OCI-LY1 (cell line): ENCODE measurements at regions not wholly inside any gene's neighbourhood (a gene's known extent, or its start where the extent isn't known, plus 50 kb on each side); places are given as distances from the start of the nearest gene placed in this dataset.

Source experiments
- H2AFZ ChIP-seq: fragments of 200-600 bp; sonication (generic), shearing (Covaris generic); 2 replicates; pipeline ENCODE4 v1.6.0; 2014; ENCODE audit warnings: antibody characterized with exemption, mild to moderate bottlenecking, low read length
- H3F3A ChIP-seq: fragments of 200-600 bp; sonication (generic), shearing (Covaris generic); 2 replicates; pipeline ENCODE4 v1.6.0; 2014; ENCODE audit warnings: mild to moderate bottlenecking, antibody characterized with exemption, low read length, moderate library complexity; ENCODE audit not compliant: insufficient read depth
- H3K27ac ChIP-seq: fragments of 200-600 bp; sonication (generic); 2 replicates; pipeline ENCODE4 v1.5.1; 2014; ENCODE audit warnings: low read length, mixed run types, mild to moderate bottlenecking, low read depth; ENCODE audit not compliant: poor library complexity, severe bottlenecking
- H3K27me3 ChIP-seq: fragments of 200-600 bp; sonication (generic); 2 replicates; pipeline ENCODE4 v1.6.0; 2014; ENCODE audit warnings: antibody characterized with exemption, mild to moderate bottlenecking, low read length, moderate library complexity; ENCODE audit not compliant: insufficient read depth
- H3K36me3 ChIP-seq: fragments of 200-600 bp; sonication (generic); 2 replicates; pipeline ENCODE4 v1.6.1; 2014; ENCODE audit warnings: mild to moderate bottlenecking, antibody characterized with exemption, low read length, moderate library complexity, mixed read lengths; ENCODE audit not compliant: insufficient read depth
- H3K4me1 ChIP-seq: fragments of 200-600 bp; sonication (generic); 2 replicates; pipeline ENCODE4 v1.5.1; 2014; ENCODE audit warnings: mild to moderate bottlenecking, low read length, moderate library complexity; ENCODE audit not compliant: insufficient read depth, severe bottlenecking
- H3K4me2 ChIP-seq: fragments of 200-600 bp; sonication (generic), shearing (Covaris generic); 2 replicates; pipeline ENCODE4 v1.6.1; 2014; ENCODE audit warnings: low read length
- H3K4me3 ChIP-seq: fragments of 200-600 bp; sonication (generic); 2 replicates; pipeline ENCODE4 v1.5.1; 2014; ENCODE audit warnings: low read length, low read depth, mild to moderate bottlenecking, mixed read lengths; ENCODE audit not compliant: poor library complexity, severe bottlenecking
- H3K79me2 ChIP-seq: fragments of 200-600 bp; shearing (Covaris generic); 2 replicates; pipeline ENCODE4 v1.6.1; 2016; ENCODE audit warnings: mixed run types, low read length, mixed read lengths; ENCODE audit not compliant: insufficient read depth
- H3K9ac ChIP-seq: fragments of 200-600 bp; sonication (generic), shearing (Covaris generic); 2 replicates; pipeline ENCODE4 v1.6.1; 2014; ENCODE audit warnings: mild to moderate bottlenecking, low read length, mixed read lengths
- H3K9me2 ChIP-seq: fragments of 200-600 bp; sonication (generic), shearing (Covaris generic); 2 replicates; pipeline ENCODE4 v1.6.1; 2014; ENCODE audit warnings: low read depth, mild to moderate bottlenecking, low read length, mixed read lengths
- H3K9me3 ChIP-seq: fragments of 200-600 bp; shearing (Covaris generic); 2 replicates; pipeline ENCODE4 v1.6.1; 2014; ENCODE audit warnings: low read length, mixed read lengths
- H4K20me1 ChIP-seq: fragments of 200-600 bp; sonication (generic), shearing (Covaris generic); 2 replicates; pipeline ENCODE4 v1.6.0; 2016; ENCODE audit warnings: mild to moderate bottlenecking, low read length; ENCODE audit not compliant: insufficient read depth
- EZH2 ChIP-seq: fragments of 200-600 bp; sonication (generic), shearing (Covaris generic); IDR thresholded peaks from 2 replicates; pipeline ENCODE4 v1.8.0; 2017; ENCODE audit warnings: borderline replicate concordance, mixed run types, mild to moderate bottlenecking, antibody characterized with exemption, low read length, moderate library complexity, mixed read lengths
- TF ChIP-seq, protein P1 (sequence below): fragments of 200-600 bp; sonication (generic), shearing (Covaris generic); IDR thresholded peaks from 2 replicates; pipeline ENCODE4 v1.5.1; 2017; ENCODE audit warnings: mild to moderate bottlenecking, antibody characterized with exemption, low read length, moderate library complexity, mixed read lengths

DNA sequence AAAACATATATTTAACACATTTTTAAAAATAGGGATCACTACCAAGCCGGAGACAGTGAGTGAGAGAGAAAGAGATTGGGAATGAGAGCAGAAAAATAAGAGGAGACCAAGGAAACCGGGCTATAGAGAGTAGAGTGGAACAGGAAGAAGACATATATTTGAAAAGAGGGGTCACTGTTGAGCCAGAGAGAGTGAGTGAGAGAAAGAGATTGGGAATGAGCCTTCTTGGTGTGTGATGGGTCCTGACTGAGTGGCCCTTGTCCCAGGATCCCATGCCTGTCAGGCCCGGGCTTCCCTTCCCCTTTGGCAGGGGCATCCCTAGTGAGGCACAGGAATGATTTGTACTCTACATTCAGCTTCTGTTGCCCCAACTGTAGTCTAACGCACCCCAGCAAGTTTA, 646.6 kb downstream of the NTRK3 start:
- no peak overlapping the region for H2AFZ ChIP-seq
- no peak overlapping the region for H3K4me3 ChIP-seq
- no peaks in the 10 kb centered on the region for H3K27me3 ChIP-seq
- H3K36me3 ChIP-seq: no peaks in the 10 kb centered on the region
- TF ChIP-seq EZH2: no peak
- TF ChIP-seq, protein P1, sequence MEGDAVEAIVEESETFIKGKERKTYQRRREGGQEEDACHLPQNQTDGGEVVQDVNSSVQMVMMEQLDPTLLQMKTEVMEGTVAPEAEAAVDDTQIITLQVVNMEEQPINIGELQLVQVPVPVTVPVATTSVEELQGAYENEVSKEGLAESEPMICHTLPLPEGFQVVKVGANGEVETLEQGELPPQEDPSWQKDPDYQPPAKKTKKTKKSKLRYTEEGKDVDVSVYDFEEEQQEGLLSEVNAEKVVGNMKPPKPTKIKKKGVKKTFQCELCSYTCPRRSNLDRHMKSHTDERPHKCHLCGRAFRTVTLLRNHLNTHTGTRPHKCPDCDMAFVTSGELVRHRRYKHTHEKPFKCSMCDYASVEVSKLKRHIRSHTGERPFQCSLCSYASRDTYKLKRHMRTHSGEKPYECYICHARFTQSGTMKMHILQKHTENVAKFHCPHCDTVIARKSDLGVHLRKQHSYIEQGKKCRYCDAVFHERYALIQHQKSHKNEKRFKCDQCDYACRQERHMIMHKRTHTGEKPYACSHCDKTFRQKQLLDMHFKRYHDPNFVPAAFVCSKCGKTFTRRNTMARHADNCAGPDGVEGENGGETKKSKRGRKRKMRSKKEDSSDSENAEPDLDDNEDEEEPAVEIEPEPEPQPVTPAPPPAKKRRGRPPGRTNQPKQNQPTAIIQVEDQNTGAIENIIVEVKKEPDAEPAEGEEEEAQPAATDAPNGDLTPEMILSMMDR: no peak
- no peaks in the 10 kb centered on the region for H3K9me2 ChIP-seq
- H3K27ac ChIP-seq: no peak overlapping the region
- H3K79me2 ChIP-seq: no peaks in the 10 kb centered on the region
- H3K9me3 ChIP-seq: no peaks in the 10 kb centered on the region
- no peak overlapping the region for H3K4me2 ChIP-seq
- no peaks in the 10 kb centered on the region for H4K20me1 ChIP-seq
- no peaks in the 10 kb centered on the region for H3F3A ChIP-seq
- no peak overlapping the region for H3K9ac ChIP-seq
- no peaks in the 10 kb centered on the region for H3K4me1 ChIP-seq

DNA sequence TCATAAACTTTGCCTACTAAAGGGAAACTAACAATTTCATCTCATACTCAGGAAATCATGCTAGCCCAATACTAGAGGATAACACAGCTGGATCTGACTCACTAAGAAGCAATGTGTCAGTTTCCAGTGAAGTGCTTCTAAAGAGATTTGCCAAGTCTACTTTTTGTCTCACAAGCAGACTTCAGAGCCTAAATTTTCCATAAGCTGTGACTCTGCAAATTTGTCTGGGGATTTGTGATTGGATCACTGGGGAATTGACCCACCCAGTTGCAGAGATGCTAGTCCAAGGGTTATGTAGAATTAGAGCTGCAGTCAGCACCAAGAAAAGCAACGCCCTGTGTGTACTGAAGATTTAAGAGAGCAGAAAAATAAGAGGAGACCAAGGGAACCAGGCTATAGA, 647.1 kb downstream of the NTRK3 start:
- no peaks in the 10 kb centered on the region for H3K27me3 ChIP-seq
- H3K9me2 ChIP-seq: no peaks in the 10 kb centered on the region
- TF ChIP-seq, protein P1: no peak
- no peak for TF ChIP-seq EZH2
- no peaks in the 10 kb centered on the region for H3K79me2 ChIP-seq
- H2AFZ ChIP-seq: no peak overlapping the region
- no peaks in the 10 kb centered on the region for H3K4me1 ChIP-seq
- no peak overlapping the region for H3K4me3 ChIP-seq
- no peaks in the 10 kb centered on the region for H3F3A ChIP-seq
- H3K9ac ChIP-seq: no peak overlapping the region
- no peaks in the 10 kb centered on the region for H3K36me3 ChIP-seq
- no peaks in the 10 kb centered on the region for H3K9me3 ChIP-seq
- no peak overlapping the region for H3K27ac ChIP-seq
- H4K20me1 ChIP-seq: no peaks in the 10 kb centered on the region
- no peak overlapping the region for H3K4me2 ChIP-seq

DNA sequence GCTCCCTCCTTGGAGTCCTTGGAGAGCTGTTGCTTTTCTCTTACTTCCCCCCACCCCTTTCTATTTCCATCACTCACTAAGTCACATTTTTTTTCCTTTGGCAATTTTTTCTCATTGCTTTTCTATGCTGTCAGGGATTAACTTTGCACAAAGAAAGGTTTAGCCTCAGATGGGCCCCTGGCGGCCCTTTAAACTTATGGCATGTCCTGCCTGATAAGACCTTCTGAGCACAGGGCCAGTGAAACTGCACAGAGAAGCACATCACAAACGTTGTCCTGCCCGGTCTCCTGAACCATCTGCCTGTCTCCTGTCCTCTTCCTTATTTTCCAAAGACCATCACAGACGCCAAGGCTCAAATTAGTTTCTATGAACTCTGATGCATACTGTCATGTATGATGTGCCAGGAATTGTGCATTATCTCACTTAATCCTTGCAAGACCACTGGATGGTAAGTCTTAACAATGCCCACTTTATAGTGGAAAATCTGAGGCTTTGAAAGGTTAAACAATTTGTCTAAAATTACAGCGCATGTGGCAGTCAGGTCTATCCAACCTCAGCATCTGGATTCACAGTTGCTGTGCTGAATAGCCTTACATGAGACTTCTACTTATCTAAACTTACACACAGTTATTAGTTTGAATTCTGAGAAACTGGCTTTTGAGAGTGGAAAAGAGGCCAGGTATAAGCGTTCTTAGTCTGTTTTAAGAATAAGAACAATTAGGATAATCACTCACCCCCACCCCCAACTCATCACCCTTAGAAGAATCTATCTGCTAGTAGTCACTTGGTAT, 648.1 kb downstream of the NTRK3 start:
- no peak overlapping the region for H3K4me3 ChIP-seq
- H2AFZ ChIP-seq: no peak overlapping the region
- H3F3A ChIP-seq: no peaks in the 10 kb centered on the region
- no peaks in the 10 kb centered on the region for H3K36me3 ChIP-seq
- no peaks in the 10 kb centered on the region for H3K9me2 ChIP-seq
- H3K4me2 ChIP-seq: no peak overlapping the region
- H3K27me3 ChIP-seq: no peaks in the 10 kb centered on the region
- no peak overlapping the region for H3K27ac ChIP-seq
- no peak overlapping the region for H3K9ac ChIP-seq
- H3K9me3 ChIP-seq: no peaks in the 10 kb centered on the region
- H3K4me1 ChIP-seq: no peaks in the 10 kb centered on the region
- TF ChIP-seq EZH2: no peak
- TF ChIP-seq, protein P1: no peak
- no peaks in the 10 kb centered on the region for H3K79me2 ChIP-seq
- H4K20me1 ChIP-seq: no peaks in the 10 kb centered on the region
